ENCODE measurements at regions not wholly inside any gene's neighbourhood (a gene's known extent, or its start where the extent isn't known, plus 50 kb on each side); places are given as distances from the start of the nearest gene placed in this dataset.

DNA sequence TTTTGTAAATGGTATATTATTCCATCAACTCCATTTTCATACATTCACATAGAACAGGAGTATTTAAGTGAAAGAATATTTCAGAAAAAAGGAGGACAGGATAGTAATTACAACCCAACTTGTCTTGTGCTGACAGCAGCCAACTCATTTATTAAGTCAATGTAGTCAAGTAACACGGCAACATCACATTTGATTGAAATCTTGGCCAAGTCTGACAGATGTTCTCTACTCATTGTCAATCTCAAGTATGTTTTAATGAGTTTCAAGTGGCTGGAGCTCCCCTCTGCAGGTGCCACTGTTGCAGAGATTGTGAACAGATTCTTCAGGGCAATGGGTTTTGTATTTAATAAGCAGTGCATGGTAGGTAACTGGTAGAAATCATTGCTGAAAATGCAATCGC lies 332.5 kb downstream of the C4orf33 start:
- POLR2A ChIA-PET, result no interaction called here
- DNase-seq (ENCODE audit: extremely low spot score), result no peak
- no peak for TF ChIP-seq CTCF (IDR thresholded peaks at IDR 0.05; ENCODE audit: control extremely low read depth, extremely low read depth, low read depth, missing control alignments)
- CTCF ChIA-PET, result interaction anchor here (1.2 kb wide), 1 partner anchor 10 kb away, joined by 5 read pairs; no protein-coding TSS in a partner anchor

DNA sequence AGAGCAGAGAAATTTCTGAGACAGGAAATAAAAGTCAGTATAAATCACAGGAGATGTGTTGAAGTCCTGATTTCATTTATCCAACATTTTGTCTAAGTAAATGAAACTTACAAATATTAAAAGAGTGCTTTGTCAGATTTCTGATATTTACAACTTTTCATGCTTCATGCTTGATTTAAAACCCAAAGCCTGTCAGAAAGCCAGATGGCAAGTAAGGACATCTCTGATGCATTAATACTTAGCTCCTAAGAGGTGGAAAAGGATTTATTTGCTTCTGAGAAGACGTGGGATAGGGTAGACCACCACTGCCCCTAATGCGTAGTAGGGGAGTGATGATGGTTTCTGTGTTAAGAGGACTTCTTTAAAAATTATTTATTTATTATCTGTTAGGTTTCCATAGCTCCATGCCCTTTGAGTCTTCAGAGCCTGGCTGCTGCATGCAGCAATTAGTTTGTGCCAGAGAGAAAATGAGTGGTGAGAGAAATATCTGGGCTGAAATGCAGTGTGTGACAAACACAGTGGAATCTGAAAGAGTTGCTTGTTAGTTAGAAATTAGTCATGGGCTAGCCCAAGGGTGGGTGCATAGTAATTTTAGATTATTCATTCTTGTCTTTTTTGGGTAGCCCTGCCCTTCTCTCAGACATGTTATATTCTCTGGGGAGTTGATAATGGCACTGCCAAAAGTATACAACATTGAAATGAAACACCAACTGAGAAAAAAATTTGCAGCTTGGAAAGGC lies 333.8 kb downstream of the C4orf33 start:
- POLR2A ChIA-PET, result no interaction called here
- no peak for TF ChIP-seq CTCF (IDR thresholded peaks at IDR 0.05; ENCODE audit: control extremely low read depth, extremely low read depth, low read depth, missing control alignments)
- DNase-seq (ENCODE audit: extremely low spot score), result no peak
- CTCF ChIA-PET, result interaction anchor here (1.0 kb wide), 1 partner anchor 19 kb away, joined by 3 read pairs; no protein-coding TSS in a partner anchor

DNA sequence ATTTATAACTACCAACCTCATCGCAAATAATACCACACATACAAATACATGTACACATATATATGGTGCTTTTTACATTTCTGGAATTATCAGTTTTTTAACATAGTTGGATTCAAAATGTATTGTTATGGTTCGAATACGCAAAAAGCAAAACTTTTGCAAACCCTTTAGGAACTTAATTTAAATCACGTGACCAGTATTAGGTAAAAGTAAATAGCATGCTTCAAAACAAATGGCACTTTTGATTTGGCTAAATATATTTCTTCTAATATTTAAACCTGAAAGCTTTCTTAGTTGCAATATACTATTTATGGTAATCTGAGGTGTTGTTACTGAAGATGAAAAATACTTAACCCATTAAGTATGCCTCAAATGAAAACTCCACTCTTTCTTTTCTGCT lies 341.4 kb downstream of the C4orf33 start:
- POLR2A ChIA-PET, result no interaction called here
- TF ChIP-seq CTCF (IDR thresholded peaks at IDR 0.05; ENCODE audit: control extremely low read depth, extremely low read depth, low read depth, missing control alignments), result no peak
- CTCF ChIA-PET, result no interaction called here
- DNase-seq (ENCODE audit: extremely low spot score), result no peak

DNA sequence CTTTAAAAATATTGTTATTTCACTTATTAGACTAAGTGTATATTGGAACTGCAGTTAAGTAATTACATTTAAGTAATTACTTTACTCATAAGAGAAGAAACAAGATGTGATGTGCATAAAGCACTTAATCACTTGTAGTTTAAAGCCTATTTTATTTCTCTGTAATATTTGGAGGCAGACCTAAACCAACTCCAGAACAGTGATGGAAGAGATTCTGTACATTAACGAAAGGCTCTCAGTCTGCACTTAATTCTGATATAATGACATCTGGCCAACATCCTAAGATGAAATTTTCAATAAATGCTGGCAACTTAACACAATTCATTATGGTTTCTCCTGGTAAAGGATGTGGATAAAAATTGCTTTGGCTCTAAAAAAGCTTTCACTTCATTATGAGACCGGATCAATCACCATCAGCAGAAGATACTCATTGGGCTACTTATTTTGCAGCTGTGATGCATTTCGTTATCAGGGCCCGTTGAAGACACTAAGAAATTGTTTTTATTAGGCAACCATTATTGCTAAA lies 342.6 kb downstream of the C4orf33 start:
- ChIA-PET POLR2A (no interaction called here), CTCF (no interaction called here)
- TF ChIP-seq CTCF (IDR thresholded peaks at IDR 0.05; ENCODE audit: control extremely low read depth, extremely low read depth, low read depth, missing control alignments), result no peak
- no peak for DNase-seq (ENCODE audit: extremely low spot score)

DNA sequence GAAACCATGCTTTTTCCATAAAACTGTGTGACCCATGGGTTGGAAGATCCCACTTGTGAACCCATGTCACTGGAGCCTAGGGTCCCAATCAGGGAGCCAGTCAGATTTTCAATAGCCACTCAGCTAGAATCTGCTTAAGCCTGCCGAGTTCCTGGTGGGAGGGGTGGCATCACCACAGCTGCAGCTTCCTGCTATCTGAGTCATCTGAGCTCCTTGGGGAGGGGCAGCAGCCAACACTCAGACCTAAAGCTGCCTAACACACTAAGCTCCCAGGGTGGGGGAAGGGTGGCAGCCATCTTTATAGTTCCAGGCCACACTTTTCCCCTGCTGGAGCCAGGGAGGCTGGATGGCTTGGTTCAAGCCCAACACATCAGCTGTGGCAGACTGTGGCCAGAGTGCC lies 350.1 kb downstream of the C4orf33 start:
- DNase-seq (ENCODE audit: extremely low spot score), result no peak
- TF ChIP-seq CTCF (IDR thresholded peaks at IDR 0.05; ENCODE audit: control extremely low read depth, extremely low read depth, low read depth, missing control alignments), result no peak
- POLR2A ChIA-PET, result no interaction called here
- CTCF ChIA-PET, result no interaction called here

DNA sequence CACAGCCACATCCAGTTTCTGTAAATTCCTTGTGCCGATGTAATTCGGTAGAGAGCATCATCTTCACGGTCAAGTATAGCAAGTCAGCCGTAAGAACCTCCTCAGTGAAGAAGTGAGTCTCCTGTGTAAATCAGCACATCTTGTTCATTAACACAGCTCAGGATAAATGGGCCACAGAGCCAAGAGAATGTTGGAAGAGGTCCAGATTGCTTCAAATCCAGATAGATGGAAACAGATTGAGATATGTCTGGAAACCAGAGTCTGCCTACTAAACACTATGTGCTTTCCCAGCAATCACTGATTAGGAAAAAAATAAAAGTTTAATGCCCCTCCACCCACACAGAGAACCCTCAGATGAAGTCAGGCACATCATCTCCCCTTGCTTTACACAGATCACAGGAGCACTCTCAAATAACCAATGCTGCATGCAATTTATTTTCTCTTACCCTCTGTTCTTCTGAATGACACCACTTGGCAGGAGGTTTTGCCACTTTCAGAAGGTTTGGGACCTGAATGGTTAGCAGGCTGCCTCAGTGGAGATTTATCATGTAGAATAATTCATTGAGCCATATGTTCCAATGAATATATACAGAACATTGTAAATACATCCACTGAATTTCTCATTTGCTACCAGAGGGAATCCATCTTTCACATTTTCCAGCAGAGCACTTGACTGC lies 357.7 kb downstream of the C4orf33 start:
- POLR2A ChIA-PET, result no interaction called here
- CTCF ChIA-PET, result interaction anchor here (1.1 kb wide), 2 partner anchors 8 to 9 kb away, joined by 3 read pairs; no protein-coding TSS in a partner anchor
- DNase-seq (ENCODE audit: extremely low spot score), result no peak
- TF ChIP-seq CTCF (IDR thresholded peaks at IDR 0.05; ENCODE audit: control extremely low read depth, extremely low read depth, low read depth, missing control alignments), result no peak

All from GM10248 (cell line).